ENCODE measurements at regions not wholly inside any gene's neighbourhood (a gene's known extent, or its start where the extent isn't known, plus 50 kb on each side); places are given as distances from the start of the nearest gene placed in this dataset.

- no peak for DNase-seq
These were observed 1678.8 kb upstream of the TENM3 start for GRCh38 chr4:180564448-180564847.

GRCh38 chr4:180565856-180566431 is 1677.3 kb upstream of the TENM3 start:
- DNase-seq, result no peak

GRCh38 chr4:180566492-180566891 is 1676.7 kb upstream of the TENM3 start:
- no peak for DNase-seq

GRCh38 chr4:180567080-180567479 is 1676.1 kb upstream of the TENM3 start:
- no peak for DNase-seq

GRCh38 chr4:180571516-180572055 is 1671.6 kb upstream of the TENM3 start:
- no peak for DNase-seq

- DNase-seq, result no peak
These were observed 1665.0 kb upstream of the TENM3 start for GRCh38 chr4:180578175-180578574.

- DNase-seq, result no peak
These were observed 1662.1 kb upstream of the TENM3 start for GRCh38 chr4:180581061-180581460.

GRCh38 chr4:180587379-180587778 is 1655.8 kb upstream of the TENM3 start:
- DNase-seq, result no peak

GRCh38 chr4:180589575-180589974 is 1653.6 kb upstream of the TENM3 start:
- DNase-seq, result no peak

- DNase-seq, result no peak
These were observed 1646.2 kb upstream of the TENM3 start for GRCh38 chr4:180596888-180597483.

GRCh38 chr4:180598281-180598680 is 1644.9 kb upstream of the TENM3 start:
- DNase-seq, result no peak

GRCh38 chr4:180603791-180604190 is 1639.4 kb upstream of the TENM3 start:
- DNase-seq, result no peak

- no peak for DNase-seq
These were observed 1632.9 kb upstream of the TENM3 start for GRCh38 chr4:180610324-180610723.

- no peak for DNase-seq
These were observed 1627.5 kb upstream of the TENM3 start for GRCh38 chr4:180615746-180616145.

GRCh38 chr4:180617196-180617595 is 1626.0 kb upstream of the TENM3 start:
- DNase-seq, result no peak

GRCh38 chr4:180618396-180618795 is 1624.8 kb upstream of the TENM3 start:
- no peak for DNase-seq

- no peak for DNase-seq
These were observed 1623.8 kb upstream of the TENM3 start for GRCh38 chr4:180619440-180619839.

GRCh38 chr4:180622254-180622653 is 1620.9 kb upstream of the TENM3 start:
- no peak for DNase-seq

- DNase-seq, result no peak
These were observed 1617.5 kb upstream of the TENM3 start for GRCh38 chr4:180625653-180626052.

GRCh38 chr4:180630012-180630665 is 1613.1 kb upstream of the TENM3 start:
- DNase-seq, result no peak

- no peak for DNase-seq
These were observed 1608.9 kb upstream of the TENM3 start for GRCh38 chr4:180634306-180634705.

GRCh38 chr4:180635281-180635680 is 1607.9 kb upstream of the TENM3 start:
- no peak for DNase-seq

- DNase-seq, result no peak
These were observed 1606.4 kb upstream of the TENM3 start for GRCh38 chr4:180636696-180637404.

- DNase-seq, result no peak
These were observed 1605.6 kb upstream of the TENM3 start for GRCh38 chr4:180637616-180638015.

All from activated gamma-delta T cell treated with Interleukin-2 at 50 U/mL for 16 hours (primary cell).